ENCODE measurements at regions not wholly inside any gene's neighbourhood (a gene's known extent, or its start where the extent isn't known, plus 50 kb on each side); places are given as distances from the start of the nearest gene placed in this dataset.

DNA sequence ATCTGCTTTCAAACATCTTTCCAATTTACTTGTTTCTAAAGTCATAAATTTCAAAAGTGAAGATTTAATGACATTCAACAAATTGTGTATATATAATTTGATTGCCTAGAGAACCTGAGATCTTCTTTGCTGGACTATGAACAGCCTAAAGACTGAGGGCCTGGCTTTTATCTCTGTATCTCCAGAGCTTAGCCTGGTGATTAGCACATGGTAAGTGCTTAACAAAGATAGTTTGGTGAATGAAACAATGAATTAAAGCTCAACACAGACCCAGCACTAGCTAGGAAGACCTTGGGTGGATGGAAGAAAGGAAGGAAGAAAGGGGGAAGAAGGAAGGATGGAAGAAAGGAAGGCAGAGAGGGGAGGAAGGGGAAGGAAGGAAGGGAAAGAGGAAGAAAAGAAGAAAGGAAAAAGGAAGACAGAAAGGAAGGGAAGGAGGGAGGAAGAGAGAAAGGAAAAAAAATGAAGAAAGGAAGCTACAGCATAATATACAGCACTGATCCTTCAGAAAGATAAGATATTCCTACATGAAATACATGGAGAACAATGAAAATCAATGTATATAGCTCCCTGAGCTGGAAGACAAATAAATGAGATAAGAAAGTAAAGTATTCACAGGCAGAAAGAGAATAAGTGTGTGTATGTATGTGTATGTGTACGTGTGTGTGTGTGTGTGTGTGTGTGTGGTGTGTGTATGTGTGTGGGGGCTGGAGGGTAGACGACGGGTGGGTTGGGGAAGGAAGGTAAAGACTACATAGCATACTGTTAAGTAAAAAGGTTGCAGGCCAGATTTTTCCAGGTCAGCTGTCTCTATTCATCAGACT is 318.2 kb downstream of the TNS1 start:
- Mint-ChIP-seq H3K36me3 (no peaks in the 10 kb centered on the region), H3K27me3 (peaks cover 1% of the 10 kb centered on the region)

DNA sequence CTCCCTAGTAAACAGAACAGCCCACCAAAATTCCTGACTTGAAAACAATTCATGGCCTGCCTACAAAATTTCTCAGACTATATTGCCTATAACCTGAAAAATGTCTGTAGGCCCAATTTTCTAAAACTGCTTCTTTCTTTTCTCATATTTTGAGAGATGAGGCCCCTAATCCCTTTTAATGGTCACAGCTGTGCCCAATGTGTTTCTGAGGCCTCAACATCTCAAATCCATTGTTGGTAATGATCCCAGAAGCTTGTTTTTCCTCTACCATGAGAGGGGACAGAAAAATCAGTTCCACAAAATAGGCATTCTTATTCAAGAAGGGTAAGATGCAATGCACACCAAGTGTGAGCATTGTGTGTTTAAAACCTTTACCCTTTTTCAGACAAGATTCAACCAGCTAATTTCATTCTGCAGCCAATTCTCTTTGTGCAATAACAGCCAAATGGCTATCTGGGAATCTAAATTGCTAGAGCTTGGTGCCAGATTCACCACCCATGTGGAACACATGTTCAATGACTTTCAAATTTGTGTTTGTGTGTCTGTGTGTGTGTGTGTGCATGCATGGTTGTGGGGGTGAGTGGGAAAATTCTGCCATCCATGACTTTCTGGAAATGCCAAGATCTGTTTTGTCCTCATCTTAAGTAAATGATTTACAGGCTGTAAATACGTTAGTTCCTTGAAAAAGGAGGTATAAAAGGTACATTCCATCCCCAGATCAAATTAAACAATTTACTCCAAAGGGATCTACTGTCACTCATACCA is 319.5 kb downstream of the TNS1 start:
- H3K36me3 Mint-ChIP-seq = no peaks in the 10 kb centered on the region
- no peak overlapping the region for H3K27ac Mint-ChIP-seq
- peaks cover 2% of the 10 kb centered on the region for H3K27me3 Mint-ChIP-seq
- no peaks in the 10 kb centered on the region for H3K4me1 Mint-ChIP-seq
- H3K4me3 Mint-ChIP-seq = no peak overlapping the region
- H3K9me3 Mint-ChIP-seq = peaks cover 5% of the 10 kb centered on the region

More for the DNA sequence above, 318.2 kb downstream of the TNS1 start:
- Mint-ChIP-seq H3K4me3 (no peak overlapping the region), H3K4me1 (no peaks in the 10 kb centered on the region), H3K9me3 (no peaks in the 10 kb centered on the region), H3K27ac (no peak overlapping the region)

GRCh38 chr2:217681791-217682190 is 321.0 kb downstream of the TNS1 start:
- Mint-ChIP-seq H3K27me3 (peaks cover 1% of the 10 kb centered on the region), H3K4me3 (no peak overlapping the region), H3K27ac (no peak overlapping the region), H3K4me1 (no peaks in the 10 kb centered on the region), H3K36me3 (peaks cover 2% of the 10 kb centered on the region), H3K9me3 (peaks cover 5% of the 10 kb centered on the region)

DNA sequence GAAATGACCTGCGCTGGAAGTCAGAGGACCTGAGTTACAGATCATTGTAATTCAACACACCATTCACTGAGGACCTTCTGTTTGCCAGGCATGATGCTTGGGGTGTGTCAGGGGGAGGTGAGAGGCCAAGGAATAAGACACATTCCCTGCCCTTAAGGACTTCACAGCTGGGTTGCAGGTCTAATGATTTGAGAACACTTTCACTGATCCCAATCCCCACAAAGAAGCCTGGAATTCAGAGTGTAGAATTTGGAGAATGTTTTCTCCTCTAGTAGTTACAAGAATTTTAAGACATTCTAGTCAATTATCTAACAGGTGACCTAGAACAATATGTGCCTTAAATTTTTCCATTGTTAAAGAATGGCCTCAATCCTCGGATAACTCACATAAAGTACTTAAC is 322.4 kb downstream of the TNS1 start:
- Mint-ChIP-seq H3K27me3 (peaks cover 1% of the 10 kb centered on the region), H3K27ac (no peak overlapping the region), H3K4me1 (no peaks in the 10 kb centered on the region), H3K36me3 (peaks cover 2% of the 10 kb centered on the region), H3K4me3 (no peak overlapping the region), H3K9me3 (peaks cover 5% of the 10 kb centered on the region)

- H3K36me3 Mint-ChIP-seq = peaks cover 2% of the 10 kb centered on the region
- H3K4me3 Mint-ChIP-seq = no peak overlapping the region
- no peak overlapping the region for H3K27ac Mint-ChIP-seq
- no peaks in the 10 kb centered on the region for H3K27me3 Mint-ChIP-seq
- H3K4me1 Mint-ChIP-seq = no peaks in the 10 kb centered on the region
- H3K9me3 Mint-ChIP-seq = no peaks in the 10 kb centered on the region
Observed at GRCh38 chr2:217673627-217674026, 329.2 kb downstream of the TNS1 start.

DNA sequence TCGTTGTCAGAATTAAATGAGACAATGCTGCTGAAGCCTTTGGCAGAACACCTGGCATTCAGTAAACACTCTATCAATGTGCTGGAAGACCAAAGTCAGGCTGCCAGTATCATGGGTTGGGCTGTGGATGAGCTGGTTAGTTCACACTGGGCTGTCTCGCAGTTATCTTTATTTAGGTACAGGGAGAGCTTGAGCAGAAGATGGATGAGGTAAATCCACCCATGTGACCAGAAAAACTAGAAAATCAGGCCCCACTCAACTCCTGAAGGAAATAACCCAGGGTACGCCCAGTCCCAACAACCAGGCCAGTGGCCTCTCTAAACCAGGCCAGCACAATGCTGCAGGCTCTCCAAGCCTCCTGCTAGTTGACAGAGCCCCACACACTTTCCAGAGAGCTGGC is 330.3 kb downstream of the TNS1 start:
- Mint-ChIP-seq H3K27ac (no peak overlapping the region), H3K27me3 (no peaks in the 10 kb centered on the region), H3K36me3 (peaks cover 2% of the 10 kb centered on the region), H3K9me3 (no peaks in the 10 kb centered on the region), H3K4me1 (no peaks in the 10 kb centered on the region), H3K4me3 (no peak overlapping the region)

DNA sequence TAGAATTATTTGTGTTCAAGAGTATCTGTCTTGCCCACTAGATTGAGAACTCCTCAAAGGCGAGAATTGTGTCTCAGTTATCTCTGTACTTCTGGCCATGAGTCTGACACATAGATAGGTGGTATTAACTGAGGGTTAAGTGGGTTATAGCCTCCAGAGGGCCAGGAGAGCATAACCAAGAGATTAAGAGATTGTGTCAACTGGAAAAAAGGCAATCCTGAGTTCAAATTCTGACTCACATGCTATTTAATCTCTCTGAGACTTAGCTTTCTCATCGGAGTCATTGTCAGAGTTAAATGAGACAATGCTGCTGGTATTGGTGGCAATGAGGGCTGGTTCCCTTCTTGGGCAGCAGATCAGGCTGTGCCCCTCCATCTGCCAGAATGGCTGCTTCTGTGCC is 330.9 kb downstream of the TNS1 start:
- Mint-ChIP-seq H3K36me3 (no peaks in the 10 kb centered on the region), H3K4me3 (no peak overlapping the region), H3K27me3 (no peaks in the 10 kb centered on the region), H3K27ac (no peak overlapping the region), H3K9me3 (no peaks in the 10 kb centered on the region), H3K4me1 (no peaks in the 10 kb centered on the region)

- no peaks in the 10 kb centered on the region for H3K27me3 Mint-ChIP-seq
- no peaks in the 10 kb centered on the region for H3K36me3 Mint-ChIP-seq
- no peaks in the 10 kb centered on the region for H3K4me1 Mint-ChIP-seq
- H3K27ac Mint-ChIP-seq = no peak overlapping the region
- H3K4me3 Mint-ChIP-seq = no peak overlapping the region
- H3K9me3 Mint-ChIP-seq = no peaks in the 10 kb centered on the region
Observed at GRCh38 chr2:217671075-217671474, 331.7 kb downstream of the TNS1 start.

- H3K36me3 Mint-ChIP-seq = no peaks in the 10 kb centered on the region
- no peak overlapping the region for H3K27ac Mint-ChIP-seq
- no peaks in the 10 kb centered on the region for H3K9me3 Mint-ChIP-seq
- no peaks in the 10 kb centered on the region for H3K4me1 Mint-ChIP-seq
- no peaks in the 10 kb centered on the region for H3K27me3 Mint-ChIP-seq
- H3K4me3 Mint-ChIP-seq = no peak overlapping the region
Observed at GRCh38 chr2:217669831-217670230, 333.0 kb downstream of the TNS1 start.

GRCh38 chr2:217667512-217667911 is 335.3 kb downstream of the TNS1 start:
- Mint-ChIP-seq H3K4me1 (no peaks in the 10 kb centered on the region), H3K27ac (no peak overlapping the region), H3K36me3 (no peaks in the 10 kb centered on the region), H3K4me3 (no peak overlapping the region), H3K9me3 (no peaks in the 10 kb centered on the region), H3K27me3 (no peaks in the 10 kb centered on the region)

GRCh38 chr2:217667035-217667434 is 335.8 kb downstream of the TNS1 start:
- Mint-ChIP-seq H3K4me1 (no peaks in the 10 kb centered on the region), H3K36me3 (no peaks in the 10 kb centered on the region), H3K9me3 (no peaks in the 10 kb centered on the region), H3K4me3 (no peak overlapping the region), H3K27me3 (no peaks in the 10 kb centered on the region), H3K27ac (no peak overlapping the region)

- Mint-ChIP-seq H3K4me1 (peaks cover under 1% of the 10 kb centered on the region), H3K36me3 (no peaks in the 10 kb centered on the region), H3K27me3 (no peaks in the 10 kb centered on the region), H3K27ac (no peak overlapping the region), H3K9me3 (no peaks in the 10 kb centered on the region), H3K4me3 (no peak overlapping the region)
Observed at GRCh38 chr2:217666338-217666737, 336.5 kb downstream of the TNS1 start.

GRCh38 chr2:217664761-217665160 is 338.0 kb downstream of the TNS1 start:
- H3K4me1 Mint-ChIP-seq = peaks cover 6% of the 10 kb centered on the region
- H3K36me3 Mint-ChIP-seq = no peaks in the 10 kb centered on the region

GRCh38 chr2:217662984-217663602 is 339.7 kb downstream of the TNS1 start:
- Mint-ChIP-seq H3K27me3 (no peaks in the 10 kb centered on the region), H3K27ac (no peak overlapping the region), H3K4me3 (no peak overlapping the region), H3K9me3 (no peaks in the 10 kb centered on the region), H3K4me1 (peaks cover 6% of the 10 kb centered on the region), H3K36me3 (no peaks in the 10 kb centered on the region)

More at GRCh38 chr2:217664761-217665160, 338.0 kb downstream of the TNS1 start:
- Mint-ChIP-seq H3K27me3 (no peaks in the 10 kb centered on the region), H3K9me3 (no peaks in the 10 kb centered on the region), H3K27ac (no peak overlapping the region), H3K4me3 (no peak overlapping the region)

DNA sequence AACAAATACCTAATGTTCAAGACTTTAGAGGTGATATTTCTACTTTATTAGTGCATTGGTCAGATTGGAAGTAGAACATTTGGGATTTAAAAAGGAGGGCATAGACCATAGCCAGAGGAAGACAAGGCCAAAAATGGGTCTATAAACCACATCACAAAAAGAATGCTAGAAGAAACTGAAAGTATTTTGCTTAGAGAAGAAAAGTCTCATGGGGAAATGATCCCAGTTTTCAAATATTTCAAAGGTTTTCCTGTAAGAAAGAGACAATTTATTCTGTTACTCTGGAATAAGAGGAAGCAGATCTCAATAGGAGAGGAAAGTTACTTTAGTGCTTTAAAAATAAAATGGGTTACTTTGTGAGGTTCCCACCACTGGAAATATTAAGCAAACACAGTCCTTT is 341.4 kb downstream of the TNS1 start:
- Mint-ChIP-seq H3K4me1 (peaks cover 6% of the 10 kb centered on the region), H3K36me3 (no peaks in the 10 kb centered on the region), H3K9me3 (no peaks in the 10 kb centered on the region), H3K27ac (no peak overlapping the region), H3K27me3 (no peaks in the 10 kb centered on the region), H3K4me3 (no peak overlapping the region)

DNA sequence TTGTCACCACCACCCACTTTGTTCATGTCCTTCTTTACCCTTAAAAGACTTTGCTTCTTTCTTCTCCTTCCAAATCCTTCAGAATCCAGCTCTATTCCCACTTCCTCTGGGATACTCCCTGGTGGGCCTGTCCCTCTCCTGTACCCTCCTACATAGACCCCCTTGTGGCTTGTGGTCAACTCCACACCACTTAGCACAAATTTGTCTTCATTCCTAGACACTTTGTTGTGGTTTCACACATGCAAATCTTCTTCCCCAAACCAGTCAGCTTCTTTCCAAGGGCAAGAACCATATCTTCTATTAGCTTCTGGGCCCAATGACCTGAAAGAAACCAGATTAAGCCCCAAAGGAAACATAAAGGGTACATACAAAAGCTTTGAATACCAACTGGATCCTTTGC is 342.4 kb downstream of the TNS1 start:
- no peaks in the 10 kb centered on the region for H3K27me3 Mint-ChIP-seq
- H3K36me3 Mint-ChIP-seq = no peaks in the 10 kb centered on the region
- no peaks in the 10 kb centered on the region for H3K9me3 Mint-ChIP-seq
- no peak overlapping the region for H3K4me3 Mint-ChIP-seq
- H3K4me1 Mint-ChIP-seq = peaks cover 6% of the 10 kb centered on the region
- H3K27ac Mint-ChIP-seq = no peak overlapping the region

All from activated naive CD4-positive, alpha-beta T cell treated with anti-CD3 and anti-CD28 coated beads, Interleukin-2, amount 50 U/mL, for 24 hours (primary cell).